Progenitor cell of endocrine pancreas (in vitro differentiated cells): ENCODE measurements at regions not wholly inside any gene's neighbourhood (a gene's known extent, or its start where the extent isn't known, plus 50 kb on each side); places are given as distances from the start of the nearest gene placed in this dataset.
A peak's percentile ranks its signal among the peaks of the same experiment; 100 is the strongest.
"Not testable (repeated sequence)": the region's sequence is repeated elsewhere in the genome, so short reads cannot be mapped to it uniquely, and the experiment has no call there.

Experiments used
- DNase-seq: peaks from one replicate; pipeline ENCODE4 v3.0.0; 2021; ENCODE audit warnings: low spot score; ENCODE audit not compliant: unreplicated experiment
- H3K27ac Mint-ChIP-seq: 2 replicates; pipeline ENCODE4 v1.8.0; 2021; ENCODE audit warnings: mild to moderate bottlenecking, moderate library complexity, mixed read lengths
- H3K27me3 Mint-ChIP-seq: 2 replicates; pipeline ENCODE4 v1.8.0; 2021; ENCODE audit warnings: mixed read lengths
- H3K36me3 Mint-ChIP-seq: 2 replicates; pipeline ENCODE4 v1.8.0; 2022; ENCODE audit warnings: mixed read lengths; ENCODE audit not compliant: insufficient read depth
- H3K4me1 Mint-ChIP-seq: 2 replicates; pipeline ENCODE4 v1.8.0; 2021; ENCODE audit warnings: low read depth, mixed read lengths
- H3K4me3 Mint-ChIP-seq: 2 replicates; pipeline ENCODE4 v1.8.0; 2021; ENCODE audit warnings: low read depth, mild to moderate bottlenecking, moderate library complexity, mixed read lengths
- H3K9me3 Mint-ChIP-seq: 2 replicates; pipeline ENCODE4 v1.8.0; 2021; ENCODE audit warnings: low read depth, mixed read lengths
- CTCF ChIP-seq: fragments of 200-600 bp; sonication (generic); IDR thresholded peaks from one replicate; pipeline ENCODE4 v1.5.0; 2021; ENCODE audit warnings: antibody characterized with exemption, mild to moderate bottlenecking; ENCODE audit not compliant: unreplicated experiment

- Mint-ChIP-seq H3K27me3 (peaks cover 14% of the 10 kb centered on the region), H3K36me3 (no peaks in the 10 kb centered on the region), H3K4me3 (no peak overlapping the region), H3K9me3 (no peaks in the 10 kb centered on the region), H3K4me1 (peaks cover 16% of the 10 kb centered on the region), H3K27ac (no peak overlapping the region)
- TF ChIP-seq CTCF, result no peak
- DNase-seq, result no peak
Observed at GRCh38 chr9:38128752-38129270, 59.8 kb upstream of the SHB start.

GRCh38 chr9:38127271-38127839 lies 58.3 kb upstream of the SHB start:
- no peaks in the 10 kb centered on the region for H3K9me3 Mint-ChIP-seq
- DNase-seq, result no peak
- H3K27me3 Mint-ChIP-seq, result peaks cover 14% of the 10 kb centered on the region
- no peak overlapping the region for H3K4me3 Mint-ChIP-seq
- no peak overlapping the region for H3K27ac Mint-ChIP-seq
- TF ChIP-seq CTCF, result no peak
- H3K4me1 Mint-ChIP-seq, result peaks cover 8% of the 10 kb centered on the region
- H3K36me3 Mint-ChIP-seq, result no peaks in the 10 kb centered on the region

GRCh38 chr9:38126730-38127129 lies 57.7 kb upstream of the SHB start:
- no peaks in the 10 kb centered on the region for H3K9me3 Mint-ChIP-seq
- no peaks in the 10 kb centered on the region for H3K36me3 Mint-ChIP-seq
- no peak for DNase-seq
- no peak overlapping the region for H3K27ac Mint-ChIP-seq
- peaks cover 14% of the 10 kb centered on the region for H3K27me3 Mint-ChIP-seq
- no peak for TF ChIP-seq CTCF
- peaks cover 7% of the 10 kb centered on the region for H3K4me1 Mint-ChIP-seq
- no peak overlapping the region for H3K4me3 Mint-ChIP-seq

- Mint-ChIP-seq H3K4me3 (no peak overlapping the region), H3K4me1 (peaks cover 7% of the 10 kb centered on the region), H3K36me3 (no peaks in the 10 kb centered on the region), H3K27me3 (peaks cover 14% of the 10 kb centered on the region), H3K9me3 (no peaks in the 10 kb centered on the region), H3K27ac (peak overlapping the region; percentile 8)
- DNase-seq, result no peak
- no peak for TF ChIP-seq CTCF
Observed at GRCh38 chr9:38125889-38126288, 56.9 kb upstream of the SHB start.

- not testable (repeated sequence) for H3K36me3 Mint-ChIP-seq, H3K4me3 Mint-ChIP-seq
- peaks cover 14% of the 10 kb centered on the region for H3K27me3 Mint-ChIP-seq
Observed at GRCh38 chr9:38123359-38123758, 54.3 kb upstream of the SHB start.

GRCh38 chr9:38120961-38121360 lies 51.9 kb upstream of the SHB start:
- no peaks in the 10 kb centered on the region for H3K36me3 Mint-ChIP-seq
- peaks cover 6% of the 10 kb centered on the region for H3K27me3 Mint-ChIP-seq
- no peaks in the 10 kb centered on the region for H3K9me3 Mint-ChIP-seq
- no peak for DNase-seq
- no peak for TF ChIP-seq CTCF
- H3K4me1 Mint-ChIP-seq, result peaks cover 16% of the 10 kb centered on the region
- no peak overlapping the region for H3K4me3 Mint-ChIP-seq
- no peak overlapping the region for H3K27ac Mint-ChIP-seq

More at GRCh38 chr9:38123359-38123758, 54.3 kb upstream of the SHB start:
- H3K9me3 Mint-ChIP-seq, H3K27ac Mint-ChIP-seq, DNase-seq: not testable (repeated sequence)
- H3K4me1 Mint-ChIP-seq, result peaks cover 17% of the 10 kb centered on the region
